ENCODE measurements at regions not wholly inside any gene's neighbourhood (a gene's known extent, or its start where the extent isn't known, plus 50 kb on each side); places are given as distances from the start of the nearest gene placed in this dataset.

- Mint-ChIP-seq H3K27ac (no peak overlapping the region), H3K4me1 (ENCODE audit: low read depth) (no peaks in the 10 kb centered on the region), H3K27me3 (ENCODE audit: insufficient read depth) (no peaks in the 10 kb centered on the region), H3K9me3 (peaks cover 3% of the 10 kb centered on the region), H3K36me3 (ENCODE audit: low read depth) (no peaks in the 10 kb centered on the region), H3K4me3 (no peak overlapping the region)
- TF ChIP-seq, protein P1, sequence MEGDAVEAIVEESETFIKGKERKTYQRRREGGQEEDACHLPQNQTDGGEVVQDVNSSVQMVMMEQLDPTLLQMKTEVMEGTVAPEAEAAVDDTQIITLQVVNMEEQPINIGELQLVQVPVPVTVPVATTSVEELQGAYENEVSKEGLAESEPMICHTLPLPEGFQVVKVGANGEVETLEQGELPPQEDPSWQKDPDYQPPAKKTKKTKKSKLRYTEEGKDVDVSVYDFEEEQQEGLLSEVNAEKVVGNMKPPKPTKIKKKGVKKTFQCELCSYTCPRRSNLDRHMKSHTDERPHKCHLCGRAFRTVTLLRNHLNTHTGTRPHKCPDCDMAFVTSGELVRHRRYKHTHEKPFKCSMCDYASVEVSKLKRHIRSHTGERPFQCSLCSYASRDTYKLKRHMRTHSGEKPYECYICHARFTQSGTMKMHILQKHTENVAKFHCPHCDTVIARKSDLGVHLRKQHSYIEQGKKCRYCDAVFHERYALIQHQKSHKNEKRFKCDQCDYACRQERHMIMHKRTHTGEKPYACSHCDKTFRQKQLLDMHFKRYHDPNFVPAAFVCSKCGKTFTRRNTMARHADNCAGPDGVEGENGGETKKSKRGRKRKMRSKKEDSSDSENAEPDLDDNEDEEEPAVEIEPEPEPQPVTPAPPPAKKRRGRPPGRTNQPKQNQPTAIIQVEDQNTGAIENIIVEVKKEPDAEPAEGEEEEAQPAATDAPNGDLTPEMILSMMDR (IDR thresholded peaks at IDR 0.05), result no peak; the same call in 1 of the 2 replicates
- DNase-seq, result no peak
Measured at GRCh38 chr2:125364192-125364983, 1291.6 kb upstream of the GYPC start.

GRCh38 chr2:125364984-125365265 lies 1291.0 kb upstream of the GYPC start:
- no peak for DNase-seq
- H3K4me3 Mint-ChIP-seq, result no peak overlapping the region
- H3K9me3 Mint-ChIP-seq, result peaks cover 3% of the 10 kb centered on the region
- no peaks in the 10 kb centered on the region for H3K27me3 Mint-ChIP-seq (ENCODE audit: insufficient read depth)
- no peak overlapping the region for H3K27ac Mint-ChIP-seq
- H3K4me1 Mint-ChIP-seq (ENCODE audit: low read depth), result no peaks in the 10 kb centered on the region
- TF ChIP-seq, protein P1 (IDR thresholded peaks at IDR 0.05), result no peak
- H3K36me3 Mint-ChIP-seq (ENCODE audit: low read depth), result no peaks in the 10 kb centered on the region

DNA sequence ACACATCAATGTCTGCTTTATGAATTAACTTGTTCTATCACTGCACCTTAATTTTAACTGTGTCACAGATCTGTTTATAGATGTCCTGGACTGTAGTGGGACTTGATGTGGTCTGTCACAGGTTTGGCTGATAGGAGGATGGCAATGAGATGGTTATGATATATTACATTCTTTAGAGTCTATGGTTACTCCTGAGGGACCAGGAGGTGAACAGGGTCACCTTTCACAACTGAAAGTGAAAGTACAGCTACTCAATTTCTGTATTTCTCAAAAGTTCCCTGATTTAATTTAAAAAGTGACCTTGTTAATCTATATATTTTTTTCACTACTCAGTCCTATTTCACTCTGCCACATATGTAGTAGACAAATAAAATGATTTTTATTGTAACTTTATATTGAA lies 1284.1 kb upstream of the GYPC start:
- H3K36me3 Mint-ChIP-seq (ENCODE audit: low read depth), result no peaks in the 10 kb centered on the region
- no peak for DNase-seq
- peaks cover 32% of the 10 kb centered on the region for H3K9me3 Mint-ChIP-seq
- TF ChIP-seq, protein P1 (IDR thresholded peaks at IDR 0.05), result no peak
- H3K4me3 Mint-ChIP-seq, result no peak overlapping the region
- H3K4me1 Mint-ChIP-seq (ENCODE audit: low read depth), result no peaks in the 10 kb centered on the region
- no peaks in the 10 kb centered on the region for H3K27me3 Mint-ChIP-seq (ENCODE audit: insufficient read depth)
- no peak overlapping the region for H3K27ac Mint-ChIP-seq

GRCh38 chr2:125373293-125373692 lies 1282.7 kb upstream of the GYPC start:
- Mint-ChIP-seq H3K4me1 (ENCODE audit: low read depth) (no peaks in the 10 kb centered on the region), H3K36me3 (ENCODE audit: low read depth) (no peaks in the 10 kb centered on the region), H3K27ac (no peak overlapping the region), H3K4me3 (no peak overlapping the region), H3K9me3 (peaks cover 32% of the 10 kb centered on the region), H3K27me3 (ENCODE audit: insufficient read depth) (no peaks in the 10 kb centered on the region)
- DNase-seq, result no peak
- TF ChIP-seq, protein P1 (IDR thresholded peaks at IDR 0.05), result no peak

DNA sequence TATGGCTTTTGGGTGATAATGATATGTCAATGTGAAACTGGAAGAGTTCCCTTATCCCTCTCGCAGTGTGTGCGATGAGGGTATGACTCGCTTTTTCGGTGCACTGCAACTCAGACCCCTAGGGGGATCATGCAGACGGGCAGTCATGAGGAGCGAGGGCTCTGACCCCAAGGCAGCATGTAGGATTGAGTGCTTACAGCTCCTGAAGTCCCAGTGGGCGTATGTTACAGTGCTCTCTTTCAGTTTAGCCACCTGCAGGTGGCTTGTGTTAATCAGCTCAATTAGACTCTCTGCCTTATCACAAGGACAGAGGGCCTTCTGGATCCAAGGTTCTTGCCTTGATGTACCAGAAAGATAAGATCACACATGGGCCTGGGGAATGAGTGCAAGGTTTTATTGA lies 1269.9 kb upstream of the GYPC start:
- Mint-ChIP-seq H3K27me3 (ENCODE audit: insufficient read depth) (no peaks in the 10 kb centered on the region), H3K9me3 (no peaks in the 10 kb centered on the region; the same call in 1 of the 2 replicates), H3K36me3 (ENCODE audit: low read depth) (no peaks in the 10 kb centered on the region), H3K27ac (no peak overlapping the region), H3K4me1 (ENCODE audit: low read depth) (no peaks in the 10 kb centered on the region), H3K4me3 (no peak overlapping the region)
- DNase-seq, result no peak
- TF ChIP-seq, protein P1 (IDR thresholded peaks at IDR 0.05), result no peak
